MM.1S (cell line): ENCODE measurements at regions not wholly inside any gene's neighbourhood (a gene's known extent, or its start where the extent isn't known, plus 50 kb on each side); places are given as distances from the start of the nearest gene placed in this dataset.

ENCODE experiments used
- DNase-seq: peaks from one replicate; pipeline ENCODE4 v3.0.0-alpha.2; 2015
- H2AFZ ChIP-seq: fragments of 300-600 bp; sonication (generic); 2 replicates; pipeline ENCODE4 v1.6.0; 2016; ENCODE audit warnings: antibody characterized with exemption, low read length
- H3F3A ChIP-seq: fragments of 300-600 bp; sonication (generic); 2 replicates; pipeline ENCODE4 v1.6.1; 2016; ENCODE audit warnings: mild to moderate bottlenecking, antibody characterized with exemption, low read length, moderate library complexity, mixed read lengths; ENCODE audit not compliant: insufficient read depth
- H3K27ac ChIP-seq: fragments of 300-600 bp; sonication (generic); 2 replicates; pipeline ENCODE4 v1.5.1; 2016; ENCODE audit warnings: mild to moderate bottlenecking, low read length
- H3K27me3 ChIP-seq: fragments of 300-600 bp; sonication (generic); replicated peaks from 2 replicates; pipeline ENCODE4 v1.6.0; 2016; ENCODE audit warnings: low read length; ENCODE audit not compliant: insufficient read depth
- H3K36me3 ChIP-seq: fragments of 300-600 bp; sonication (generic); replicated peaks from 2 replicates; pipeline ENCODE4 v1.6.1; 2016; ENCODE audit warnings: mild to moderate bottlenecking, low read length, mixed read lengths; ENCODE audit not compliant: insufficient read depth
- H3K4me1 ChIP-seq: fragments of 300-600 bp; sonication (generic); 2 replicates; pipeline ENCODE4 v1.6.1; 2016; ENCODE audit warnings: low read length, mixed read lengths
- H3K4me2 ChIP-seq: fragments of 300-600 bp; sonication (generic); 2 replicates; pipeline ENCODE4 v1.6.0; 2016; ENCODE audit warnings: low read depth, low read length
- H3K4me3 ChIP-seq: fragments of 300-600 bp; sonication (generic); 2 replicates; pipeline ENCODE4 v1.5.1; 2016; ENCODE audit warnings: low read length, mixed read lengths
- H3K79me2 ChIP-seq: fragments of 300-600 bp; sonication (generic); 2 replicates; pipeline ENCODE4 v1.6.1; 2016; ENCODE audit warnings: mixed run types, low read length, mixed read lengths
- H3K9ac ChIP-seq: fragments of 300-600 bp; sonication (generic); 2 replicates; pipeline ENCODE4 v1.6.1; 2016; ENCODE audit warnings: low read length, mixed read lengths
- H3K9me2 ChIP-seq: fragments of 300-600 bp; sonication (generic); replicated peaks from 2 replicates; pipeline ENCODE4 v1.6.1; 2016; ENCODE audit warnings: mild to moderate bottlenecking, low read length, mixed read lengths; ENCODE audit not compliant: insufficient read depth
- H3K9me3 ChIP-seq: fragments of 300-600 bp; sonication (generic); replicated peaks from 2 replicates; pipeline ENCODE4 v1.6.1; 2016; ENCODE audit warnings: mild to moderate bottlenecking, low read length, mixed read lengths; ENCODE audit not compliant: insufficient read depth
- H4K20me1 ChIP-seq: fragments of 300-600 bp; sonication (generic); 2 replicates; pipeline ENCODE4 v1.6.1; 2016; ENCODE audit warnings: mild to moderate bottlenecking, low read length, moderate library complexity, mixed read lengths; ENCODE audit not compliant: insufficient read depth
- CTCF ChIP-seq: fragments of 300-600 bp; sonication (generic); IDR thresholded peaks from 2 replicates; pipeline ENCODE4 v1.5.1; 2016; ENCODE audit warnings: antibody characterized with exemption, low read length, mixed read lengths
- EZH2 ChIP-seq: fragments of 300-600 bp; sonication (generic); optimal IDR thresholded peaks from 2 replicates; pipeline ENCODE3; 2017; ENCODE audit warnings: low read depth, mild to moderate bottlenecking, antibody characterized with exemption, low read length, mixed read lengths
- EZH2phosphoT487 ChIP-seq: fragments of 300-600 bp; sonication (generic); IDR thresholded peaks from 2 replicates; pipeline ENCODE4 v1.6.1; 2018; ENCODE audit warnings: antibody characterized with exemption, low read length

DNA sequence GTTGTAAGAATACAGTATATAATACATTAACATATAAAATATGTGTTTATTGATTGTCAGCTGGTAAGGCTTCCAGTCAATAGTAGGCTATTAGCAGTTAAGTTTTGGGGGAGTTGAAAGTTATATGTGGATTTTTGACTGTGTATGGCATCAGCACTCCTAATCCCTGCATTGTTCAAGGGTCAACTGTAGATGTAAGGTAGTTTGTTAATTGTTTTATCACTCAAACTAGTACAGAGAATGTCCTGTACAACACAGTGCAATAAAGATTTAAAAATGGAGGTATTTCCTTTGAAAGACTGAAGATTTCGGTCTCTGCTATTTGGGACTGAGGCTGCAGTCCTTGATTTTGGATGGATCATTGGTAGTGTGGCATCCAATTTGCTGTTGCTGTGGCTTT is 484.4 kb downstream of the KDM4C start:
- H3K79me2 ChIP-seq = no peaks in the 10 kb centered on the region
- H3K27ac ChIP-seq = no peak overlapping the region
- no peak overlapping the region for H3K4me2 ChIP-seq
- H3K4me1 ChIP-seq = peaks cover 19% of the 10 kb centered on the region
- no peak overlapping the region for H2AFZ ChIP-seq
- TF ChIP-seq CTCF = no peak
- no peak for TF ChIP-seq EZH2
- no peak for TF ChIP-seq EZH2phosphoT487
- 0 out of 2 replicates have a peak, but pooled peaks cover 6% of the 10 kb centered on the region for H3F3A ChIP-seq
- H4K20me1 ChIP-seq = no peaks in the 10 kb centered on the region
- H3K4me3 ChIP-seq = no peak overlapping the region
- no peak for DNase-seq
- H3K9me3 ChIP-seq = no peaks in the 10 kb centered on the region
- no peaks in the 10 kb centered on the region for H3K27me3 ChIP-seq
- no peaks in the 10 kb centered on the region for H3K36me3 ChIP-seq
- H3K9ac ChIP-seq = no peak overlapping the region
- H3K9me2 ChIP-seq = no peaks in the 10 kb centered on the region

GRCh38 chr9:7241694-7242093 is 483.9 kb downstream of the KDM4C start:
- Histone ChIP-seq H3K4me2 (no peak overlapping the region), H3K36me3 (no peaks in the 10 kb centered on the region), H3K27me3 (no peaks in the 10 kb centered on the region), H3K9ac (no peak overlapping the region), H3K79me2 (no peaks in the 10 kb centered on the region), H4K20me1 (no peaks in the 10 kb centered on the region), H3K27ac (no peak overlapping the region), H3K4me1 (peaks cover 24% of the 10 kb centered on the region), H3F3A (0 out of 2 replicates have a peak, but pooled peaks cover 6% of the 10 kb centered on the region), H3K4me3 (no peak overlapping the region), H2AFZ (no peak overlapping the region), H3K9me2 (no peaks in the 10 kb centered on the region), H3K9me3 (no peaks in the 10 kb centered on the region)
- TF ChIP-seq EZH2 = no peak
- no peak for TF ChIP-seq CTCF
- TF ChIP-seq EZH2phosphoT487 = no peak
- no peak for DNase-seq

- no peak for DNase-seq
- Histone ChIP-seq H3K9me3 (no peaks in the 10 kb centered on the region), H3K36me3 (no peaks in the 10 kb centered on the region), H3K27ac (no peak overlapping the region), H3K4me3 (no peak overlapping the region), H3K4me1 (peaks cover 30% of the 10 kb centered on the region), H3F3A (0 out of 2 replicates have a peak, but pooled peaks cover 6% of the 10 kb centered on the region), H3K4me2 (no peak overlapping the region), H3K9ac (no peak overlapping the region), H3K9me2 (no peaks in the 10 kb centered on the region), H3K27me3 (no peaks in the 10 kb centered on the region), H2AFZ (no peak overlapping the region), H3K79me2 (no peaks in the 10 kb centered on the region), H4K20me1 (no peaks in the 10 kb centered on the region)
- TF ChIP-seq EZH2 (no peak), EZH2phosphoT487 (no peak), CTCF (no peak)
Measured at GRCh38 chr9:7240569-7241311, 483.0 kb downstream of the KDM4C start.
